ENCODE measurements at regions not wholly inside any gene's neighbourhood (a gene's known extent, or its start where the extent isn't known, plus 50 kb on each side); places are given as distances from the start of the nearest gene placed in this dataset.

DNA sequence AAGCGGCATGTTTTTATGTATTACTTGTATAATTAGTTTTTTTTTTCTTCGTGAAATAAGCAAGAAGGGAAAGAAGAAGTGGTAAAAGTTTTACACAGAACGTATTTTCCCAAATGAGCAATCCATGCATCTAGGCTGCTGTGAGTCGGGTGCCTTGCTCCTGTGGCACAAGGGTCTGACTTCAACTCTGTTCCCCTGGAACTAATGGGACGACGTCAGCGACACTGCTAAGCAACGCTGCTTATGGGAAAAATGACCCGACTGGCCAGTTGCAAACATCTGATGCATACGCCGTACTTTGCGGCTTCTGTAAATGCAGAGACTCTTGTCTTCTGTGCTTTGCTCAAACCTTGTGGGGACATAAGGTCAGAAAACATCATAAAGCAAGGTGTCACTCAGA, 66.3 kb downstream of the MPP7 start:
- TF ChIP-seq, protein P1, sequence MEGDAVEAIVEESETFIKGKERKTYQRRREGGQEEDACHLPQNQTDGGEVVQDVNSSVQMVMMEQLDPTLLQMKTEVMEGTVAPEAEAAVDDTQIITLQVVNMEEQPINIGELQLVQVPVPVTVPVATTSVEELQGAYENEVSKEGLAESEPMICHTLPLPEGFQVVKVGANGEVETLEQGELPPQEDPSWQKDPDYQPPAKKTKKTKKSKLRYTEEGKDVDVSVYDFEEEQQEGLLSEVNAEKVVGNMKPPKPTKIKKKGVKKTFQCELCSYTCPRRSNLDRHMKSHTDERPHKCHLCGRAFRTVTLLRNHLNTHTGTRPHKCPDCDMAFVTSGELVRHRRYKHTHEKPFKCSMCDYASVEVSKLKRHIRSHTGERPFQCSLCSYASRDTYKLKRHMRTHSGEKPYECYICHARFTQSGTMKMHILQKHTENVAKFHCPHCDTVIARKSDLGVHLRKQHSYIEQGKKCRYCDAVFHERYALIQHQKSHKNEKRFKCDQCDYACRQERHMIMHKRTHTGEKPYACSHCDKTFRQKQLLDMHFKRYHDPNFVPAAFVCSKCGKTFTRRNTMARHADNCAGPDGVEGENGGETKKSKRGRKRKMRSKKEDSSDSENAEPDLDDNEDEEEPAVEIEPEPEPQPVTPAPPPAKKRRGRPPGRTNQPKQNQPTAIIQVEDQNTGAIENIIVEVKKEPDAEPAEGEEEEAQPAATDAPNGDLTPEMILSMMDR (IDR thresholded peaks at IDR 0.05): no peak
- no peak for TF ChIP-seq ZFX (IDR thresholded peaks at IDR 0.05; ENCODE audit: borderline replicate concordance)

Measured in 22Rv1 (cell line).